Activated naive CD4-positive, alpha-beta T cell treated with anti-CD3 and anti-CD28 coated beads, Interleukin-2, amount 10 ng/mL, durations not matched to agents 7 days and 5 days (primary cell): ENCODE measurements at regions not wholly inside any gene's neighbourhood (a gene's known extent, or its start where the extent isn't known, plus 50 kb on each side); places are given as distances from the start of the nearest gene placed in this dataset.

Experiments used
- CTCF ChIA-PET: fragments of 350-600 bp; sonication (Branson Sonifier 250); formaldehyde crosslinking; loops from one replicate; lab custom pipeline; 2021; ENCODE audit warnings: antibody characterized with exemption; lab: Charles Lee
- DNase-seq: peaks from one replicate; pipeline ENCODE4 v3.0.0-alpha.2; 2020
- H3K27ac Mint-ChIP-seq: one replicate; pipeline ENCODE4 v1.8.0; 2021; ENCODE audit warnings: mild to moderate bottlenecking, moderate library complexity, mixed read lengths
- H3K27me3 Mint-ChIP-seq: one replicate; pipeline ENCODE4 v1.8.0; 2021; ENCODE audit warnings: mild to moderate bottlenecking, mixed read lengths
- H3K36me3 Mint-ChIP-seq: one replicate; pipeline ENCODE4 v1.8.0; 2021; ENCODE audit warnings: mixed read lengths
- H3K4me1 Mint-ChIP-seq: one replicate; pipeline ENCODE4 v1.8.0; 2021; ENCODE audit warnings: mixed read lengths
- H3K4me3 Mint-ChIP-seq: one replicate; pipeline ENCODE4 v1.8.0; 2021; ENCODE audit warnings: mild to moderate bottlenecking, moderate library complexity, mixed read lengths
- H3K9me3 Mint-ChIP-seq: one replicate; pipeline ENCODE4 v1.8.0; 2021; ENCODE audit warnings: mixed read lengths

DNA sequence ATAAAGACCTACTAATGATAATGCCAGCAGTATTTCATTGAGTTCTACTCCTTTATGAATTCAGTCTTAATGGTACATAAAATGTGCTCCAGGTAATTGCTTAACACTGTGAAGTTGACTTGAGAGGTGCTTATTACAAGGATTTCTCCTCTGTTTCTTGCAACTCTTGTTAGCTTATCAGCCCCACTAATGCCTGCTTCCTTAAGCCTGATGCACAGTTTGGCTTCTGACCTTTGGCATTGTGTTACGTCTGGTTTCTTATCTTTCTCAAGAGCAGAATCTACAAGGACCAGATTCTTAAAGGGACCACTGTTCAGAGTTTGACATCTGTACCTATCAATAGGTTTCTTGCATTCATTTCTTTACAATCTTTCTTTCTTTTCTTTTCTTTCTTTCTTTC lies 223.9 kb upstream of the CWC22 start:
- CTCF ChIA-PET: no interaction called here
- no peaks in the 10 kb centered on the region for H3K27me3 Mint-ChIP-seq
- H3K4me1 Mint-ChIP-seq: no peaks in the 10 kb centered on the region

DNA sequence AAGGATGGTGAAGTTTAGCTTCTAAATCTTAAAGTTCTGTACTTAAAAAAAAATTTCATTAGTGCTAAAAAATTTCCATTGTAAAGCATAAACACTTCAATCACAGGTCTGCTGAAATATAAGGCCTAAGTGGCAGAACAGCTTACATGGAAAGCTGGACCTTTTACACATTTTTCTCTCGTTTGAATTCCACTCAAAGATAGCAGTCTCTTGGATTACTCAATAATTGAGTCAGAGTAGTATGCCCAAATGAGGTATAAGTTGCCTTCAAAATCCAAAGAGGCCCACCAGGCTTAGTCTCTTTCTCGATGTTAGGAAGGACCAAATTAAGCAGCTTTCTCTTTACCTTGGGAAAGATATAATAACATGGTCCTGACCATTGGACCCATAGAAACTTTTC lies 220.4 kb upstream of the CWC22 start:
- no peak overlapping the region for H3K27ac Mint-ChIP-seq
- no peaks in the 10 kb centered on the region for H3K4me1 Mint-ChIP-seq
- H3K9me3 Mint-ChIP-seq: peaks cover 8% of the 10 kb centered on the region
- no peaks in the 10 kb centered on the region for H3K36me3 Mint-ChIP-seq
- no peak overlapping the region for H3K4me3 Mint-ChIP-seq
- no peaks in the 10 kb centered on the region for H3K27me3 Mint-ChIP-seq
- CTCF ChIA-PET: no interaction called here
- no peak for DNase-seq

More for the DNA sequence above, 223.9 kb upstream of the CWC22 start:
- Mint-ChIP-seq H3K27ac (no peak overlapping the region), H3K36me3 (no peaks in the 10 kb centered on the region), H3K9me3 (no peaks in the 10 kb centered on the region), H3K4me3 (no peak overlapping the region)
- no peak for DNase-seq

DNA sequence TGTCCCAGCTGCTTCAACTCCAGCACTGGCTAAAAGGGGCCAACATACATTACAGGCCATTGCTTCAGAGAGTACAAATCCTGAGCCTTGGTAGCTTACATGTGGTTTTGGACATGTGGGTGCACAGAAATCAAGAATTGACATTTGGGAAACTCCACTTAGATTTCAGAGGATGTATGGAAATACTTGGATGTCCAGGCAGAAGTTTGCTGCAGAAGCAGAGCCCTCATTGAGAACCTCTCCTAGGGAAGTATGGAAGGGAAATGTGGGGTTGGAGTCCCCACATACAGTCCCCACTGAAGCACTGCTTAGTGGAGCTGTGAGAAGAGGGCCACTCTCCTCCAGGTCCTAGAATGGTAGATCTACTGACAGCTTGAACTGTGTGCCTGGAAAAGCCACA lies 218.0 kb upstream of the CWC22 start:
- H3K4me1 Mint-ChIP-seq: no peaks in the 10 kb centered on the region
- no peak for DNase-seq
- CTCF ChIA-PET: no interaction called here
- no peak overlapping the region for H3K27ac Mint-ChIP-seq
- H3K27me3 Mint-ChIP-seq: no peaks in the 10 kb centered on the region
- no peak overlapping the region for H3K4me3 Mint-ChIP-seq
- H3K36me3 Mint-ChIP-seq: no peaks in the 10 kb centered on the region
- peaks cover 8% of the 10 kb centered on the region for H3K9me3 Mint-ChIP-seq

DNA sequence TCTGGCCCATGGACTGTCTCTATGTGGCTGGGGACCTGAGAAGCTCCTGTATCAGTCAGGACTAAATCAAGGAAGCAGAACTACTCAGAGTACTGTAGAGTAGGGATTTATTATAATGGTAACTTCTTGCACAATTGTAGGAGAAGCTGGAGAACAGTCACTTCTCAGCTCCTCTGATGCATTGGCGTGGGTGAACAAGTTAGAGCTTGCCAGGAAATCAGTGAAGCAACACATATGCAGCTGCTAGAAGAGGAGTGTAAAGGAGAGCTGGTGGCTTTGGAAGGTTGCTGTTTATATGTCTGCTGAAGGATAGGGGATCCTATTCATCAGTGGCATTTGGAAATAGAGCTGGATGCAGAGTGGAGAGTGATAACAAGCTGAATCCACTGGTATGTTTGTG lies 215.5 kb upstream of the CWC22 start:
- H3K4me1 Mint-ChIP-seq: no peaks in the 10 kb centered on the region
- H3K36me3 Mint-ChIP-seq: no peaks in the 10 kb centered on the region
- no peak for DNase-seq
- CTCF ChIA-PET: no interaction called here
- no peaks in the 10 kb centered on the region for H3K27me3 Mint-ChIP-seq
- no peak overlapping the region for H3K27ac Mint-ChIP-seq
- H3K4me3 Mint-ChIP-seq: no peak overlapping the region
- peaks cover 8% of the 10 kb centered on the region for H3K9me3 Mint-ChIP-seq

DNA sequence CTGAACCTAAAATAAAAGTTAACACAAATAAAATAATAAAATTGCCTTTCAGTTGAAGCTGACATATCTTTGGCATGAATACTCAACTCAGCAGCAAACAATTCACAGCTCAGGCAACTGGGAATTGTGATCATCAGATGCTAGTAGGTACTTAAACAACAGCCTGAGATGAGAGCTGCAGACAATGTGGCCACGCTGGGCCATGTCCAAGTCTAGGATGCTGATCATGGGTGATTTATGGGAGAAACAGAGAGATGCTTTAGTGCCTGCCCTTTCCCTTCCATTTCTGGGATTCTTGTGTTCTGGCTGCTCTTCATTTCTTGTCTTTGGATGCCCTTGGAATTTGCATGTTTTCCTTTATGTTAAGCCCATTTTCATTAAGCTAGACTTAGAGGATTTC lies 212.4 kb upstream of the CWC22 start:
- Mint-ChIP-seq H3K4me3 (no peak overlapping the region), H3K36me3 (no peaks in the 10 kb centered on the region), H3K9me3 (peaks cover 2% of the 10 kb centered on the region), H3K27ac (no peak overlapping the region), H3K4me1 (no peaks in the 10 kb centered on the region), H3K27me3 (no peaks in the 10 kb centered on the region)
- CTCF ChIA-PET: no interaction called here
- DNase-seq: no peak

DNA sequence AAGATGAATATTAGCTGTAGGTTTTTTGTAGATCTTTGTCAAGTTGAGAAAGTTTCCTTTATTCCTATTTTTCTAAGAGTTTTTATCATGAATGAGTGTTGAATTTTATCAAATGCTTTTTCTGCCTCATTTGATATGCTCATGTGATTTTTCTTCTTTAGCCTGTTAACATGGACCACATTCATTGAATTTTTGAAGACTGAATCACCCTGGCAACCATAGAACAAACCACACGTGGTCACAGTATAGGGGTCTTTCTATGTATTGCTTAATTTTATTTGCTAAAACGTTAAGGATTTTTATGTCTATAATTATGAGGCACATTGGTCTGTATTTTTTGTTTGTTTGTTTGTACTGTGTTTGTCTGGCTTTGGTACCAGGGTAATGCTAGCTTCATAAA lies 201.7 kb upstream of the CWC22 start:
- Mint-ChIP-seq H3K4me3 (no peak overlapping the region), H3K27me3 (no peaks in the 10 kb centered on the region), H3K27ac (no peak overlapping the region), H3K9me3 (no peaks in the 10 kb centered on the region), H3K4me1 (no peaks in the 10 kb centered on the region), H3K36me3 (no peaks in the 10 kb centered on the region)
- CTCF ChIA-PET: no interaction called here
- DNase-seq: no peak

DNA sequence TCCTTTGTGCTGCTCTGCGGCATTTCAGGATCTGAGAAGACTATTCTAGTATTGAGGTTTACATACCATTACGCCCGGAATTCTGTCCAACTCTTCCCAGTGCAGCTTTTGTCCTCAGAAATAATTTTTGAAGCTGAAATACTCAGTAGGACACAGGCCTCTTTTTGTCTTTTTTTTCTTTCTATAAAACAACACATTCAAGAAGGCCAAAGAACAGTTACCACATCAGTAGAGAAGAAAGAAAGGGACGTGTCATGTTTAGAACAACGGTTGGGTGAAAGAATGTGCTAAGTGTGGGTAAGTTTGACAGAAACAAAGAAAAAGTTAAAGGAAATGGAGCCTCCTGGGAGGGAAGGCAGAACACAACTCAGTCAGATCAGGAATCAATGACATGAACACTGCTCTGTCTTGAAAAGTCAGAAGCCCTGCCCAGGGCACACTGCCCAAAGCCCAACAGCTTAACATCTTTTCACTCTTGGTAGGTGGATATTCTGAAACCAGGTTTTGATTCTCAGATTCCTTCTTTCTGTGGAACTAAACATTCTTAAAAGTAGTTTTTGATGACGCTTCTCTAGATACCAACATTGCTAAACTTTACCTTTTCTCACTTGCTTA lies 198.6 kb upstream of the CWC22 start:
- H3K9me3 Mint-ChIP-seq: no peaks in the 10 kb centered on the region
- no peak overlapping the region for H3K27ac Mint-ChIP-seq
- H3K4me3 Mint-ChIP-seq: no peak overlapping the region
- DNase-seq: no peak
- no peaks in the 10 kb centered on the region for H3K4me1 Mint-ChIP-seq
- no peaks in the 10 kb centered on the region for H3K36me3 Mint-ChIP-seq
- CTCF ChIA-PET: no interaction called here
- no peaks in the 10 kb centered on the region for H3K27me3 Mint-ChIP-seq

DNA sequence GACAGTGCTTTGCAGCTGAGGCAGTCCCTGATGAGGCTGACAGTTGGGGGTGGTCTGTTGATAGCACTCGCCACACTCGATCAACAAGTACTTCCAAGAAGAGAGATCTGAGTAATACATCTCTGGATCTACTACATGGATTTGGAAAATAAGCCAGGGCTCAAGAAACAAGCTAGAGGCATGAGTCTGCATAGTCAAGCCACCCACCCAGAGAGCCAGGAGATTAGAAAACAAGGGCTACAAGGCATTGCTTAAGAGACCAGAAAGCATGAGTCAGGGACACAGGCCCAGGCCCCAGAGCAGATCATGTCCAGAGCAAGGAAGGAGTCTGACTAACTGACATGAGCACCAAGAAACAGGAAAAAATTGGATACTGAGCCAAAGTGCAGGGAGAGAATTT lies 196.9 kb upstream of the CWC22 start:
- H3K4me3 Mint-ChIP-seq: no peak overlapping the region

DNA sequence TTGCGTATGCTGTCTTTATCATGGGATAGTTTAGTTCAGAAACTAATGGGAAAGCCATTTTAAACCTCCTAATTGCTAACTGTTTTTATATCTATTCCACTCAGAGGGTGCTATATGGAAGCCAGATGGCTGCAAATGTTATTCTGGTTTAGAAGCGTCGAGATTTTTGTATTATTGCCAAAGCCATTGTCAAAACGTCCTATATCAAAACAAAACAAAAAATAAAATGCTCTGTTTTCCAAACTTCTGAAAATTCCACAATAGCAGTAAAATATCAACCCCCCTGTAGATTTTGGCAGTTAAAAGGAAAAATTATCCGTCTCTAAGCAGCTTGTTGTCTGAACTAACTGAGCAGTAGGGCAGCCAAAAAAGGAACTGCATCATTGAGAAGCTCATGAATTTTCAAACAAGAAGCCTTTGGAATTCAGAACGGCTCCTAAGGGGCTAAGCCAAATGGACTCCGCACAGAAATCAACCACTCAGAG lies 195.4 kb upstream of the CWC22 start:
- H3K4me1 Mint-ChIP-seq: no peaks in the 10 kb centered on the region
- CTCF ChIA-PET: no interaction called here
- no peak for DNase-seq
- no peaks in the 10 kb centered on the region for H3K36me3 Mint-ChIP-seq
- H3K9me3 Mint-ChIP-seq: no peaks in the 10 kb centered on the region
- no peaks in the 10 kb centered on the region for H3K27me3 Mint-ChIP-seq
- no peak overlapping the region for H3K4me3 Mint-ChIP-seq
- H3K27ac Mint-ChIP-seq: no peak overlapping the region

More for the DNA sequence above, 196.9 kb upstream of the CWC22 start:
- Mint-ChIP-seq H3K4me1 (no peaks in the 10 kb centered on the region), H3K9me3 (no peaks in the 10 kb centered on the region), H3K36me3 (no peaks in the 10 kb centered on the region), H3K27me3 (no peaks in the 10 kb centered on the region), H3K27ac (no peak overlapping the region)
- CTCF ChIA-PET: no interaction called here
- no peak for DNase-seq

DNA sequence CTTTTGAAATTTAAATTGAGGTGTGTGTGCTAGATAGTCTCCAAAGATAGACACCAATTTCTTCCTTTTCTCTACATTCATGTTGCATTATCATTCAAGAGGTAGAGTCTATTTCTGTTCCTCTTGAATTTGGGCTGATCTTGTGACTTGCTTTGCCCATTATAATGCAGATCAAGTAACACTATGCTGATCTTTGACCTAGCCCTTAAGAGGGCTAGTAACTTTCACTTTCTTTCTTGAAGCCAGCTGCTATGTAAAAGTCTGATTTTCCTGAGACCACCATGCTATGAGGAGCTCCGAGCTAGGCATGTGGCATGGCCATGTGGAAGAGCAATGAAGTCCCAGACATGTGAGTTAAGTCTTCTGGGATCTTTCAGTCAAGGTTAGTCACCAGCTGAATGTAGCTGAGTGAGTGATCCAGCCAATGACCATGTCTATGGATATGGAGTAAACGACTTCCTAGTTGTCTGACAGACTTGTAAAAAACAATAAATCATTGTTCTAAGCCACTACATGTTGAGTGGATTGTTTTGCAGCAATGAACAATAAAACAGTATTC lies 189.4 kb upstream of the CWC22 start:
- no peak for DNase-seq
- CTCF ChIA-PET: no interaction called here
- Mint-ChIP-seq H3K27me3 (no peaks in the 10 kb centered on the region), H3K9me3 (no peaks in the 10 kb centered on the region), H3K36me3 (no peaks in the 10 kb centered on the region), H3K27ac (no peak overlapping the region), H3K4me1 (no peaks in the 10 kb centered on the region), H3K4me3 (no peak overlapping the region)

DNA sequence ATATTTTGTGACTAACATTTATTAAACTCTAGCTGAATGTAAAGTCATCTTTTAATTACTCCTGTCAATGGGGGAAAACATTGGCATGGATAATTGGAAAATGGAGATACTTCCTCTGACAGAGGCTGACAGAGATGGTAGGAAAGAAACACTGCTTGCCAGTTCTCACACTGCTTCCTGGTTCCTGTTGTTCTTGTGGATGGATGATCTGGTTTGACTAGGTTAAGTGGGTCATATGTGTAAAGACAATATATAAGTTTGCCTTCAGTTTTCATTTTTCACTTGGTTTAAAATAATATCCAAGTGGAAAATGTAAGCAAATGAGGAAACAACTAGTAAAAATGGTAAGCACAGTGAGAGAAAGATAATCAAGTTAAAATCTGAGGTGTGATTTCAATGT lies 188.8 kb upstream of the CWC22 start:
- Mint-ChIP-seq H3K4me1 (no peaks in the 10 kb centered on the region), H3K27ac (no peak overlapping the region), H3K27me3 (no peaks in the 10 kb centered on the region), H3K36me3 (no peaks in the 10 kb centered on the region), H3K9me3 (no peaks in the 10 kb centered on the region), H3K4me3 (no peak overlapping the region)
- CTCF ChIA-PET: no interaction called here
- DNase-seq: no peak

DNA sequence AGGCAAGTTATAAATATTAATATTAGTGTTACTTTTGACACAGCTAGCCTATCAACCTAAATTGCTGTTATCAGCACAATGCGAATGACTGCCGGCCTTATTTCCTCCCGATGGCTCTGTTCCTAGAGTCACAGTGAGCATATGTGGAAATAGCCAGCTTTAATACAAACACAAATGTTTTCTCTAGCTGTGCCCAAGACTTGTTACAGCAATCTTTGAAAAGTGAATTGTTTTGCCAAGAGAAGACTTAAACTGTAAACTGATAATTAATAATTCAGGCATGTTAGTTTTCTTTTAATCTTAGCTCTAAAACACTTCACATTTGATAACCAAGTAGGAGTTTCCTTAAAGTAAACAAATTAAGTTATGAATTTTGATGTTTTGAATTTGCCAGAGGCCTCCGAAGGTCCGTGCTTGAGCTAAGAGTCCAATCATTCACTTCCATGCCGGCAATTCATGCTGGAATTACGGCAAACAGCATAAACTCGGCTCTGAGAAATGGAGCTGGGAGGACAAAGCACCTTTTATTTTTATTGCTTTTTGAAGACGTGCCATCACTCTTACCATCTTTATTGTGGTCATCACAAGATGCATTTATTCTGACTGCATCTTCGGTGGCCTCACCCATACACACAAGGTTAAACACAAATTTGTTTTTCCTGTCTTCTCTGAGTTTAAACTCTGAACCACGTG lies 184.5 kb upstream of the CWC22 start:
- CTCF ChIA-PET: no interaction called here
- no peaks in the 10 kb centered on the region for H3K36me3 Mint-ChIP-seq

DNA sequence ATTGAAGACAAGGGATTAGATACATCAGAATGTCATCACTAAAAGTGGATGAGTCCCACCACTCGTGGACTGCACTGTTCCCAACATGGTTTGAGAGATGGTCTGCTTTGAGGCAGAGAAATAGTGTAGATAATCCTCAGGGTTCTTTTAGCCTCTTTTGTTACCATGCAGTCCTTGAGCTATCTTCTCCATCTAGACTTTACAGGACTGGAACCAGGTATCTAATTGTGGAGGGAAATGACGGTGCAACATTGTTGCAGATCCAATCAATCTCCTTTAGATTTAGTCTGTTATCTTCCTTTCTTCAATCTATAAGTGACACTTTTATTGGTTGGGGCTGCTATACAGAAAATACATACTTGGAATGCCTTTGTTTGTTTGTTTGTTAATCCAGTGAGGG lies 183.8 kb upstream of the CWC22 start:
- H3K36me3 Mint-ChIP-seq: no peaks in the 10 kb centered on the region

More for the DNA sequence above, 184.5 kb upstream of the CWC22 start:
- no peaks in the 10 kb centered on the region for H3K27me3 Mint-ChIP-seq
- H3K4me1 Mint-ChIP-seq: no peaks in the 10 kb centered on the region
- H3K4me3 Mint-ChIP-seq: no peak overlapping the region
- H3K27ac Mint-ChIP-seq: no peak overlapping the region
- no peaks in the 10 kb centered on the region for H3K9me3 Mint-ChIP-seq
- DNase-seq: no peak

DNA sequence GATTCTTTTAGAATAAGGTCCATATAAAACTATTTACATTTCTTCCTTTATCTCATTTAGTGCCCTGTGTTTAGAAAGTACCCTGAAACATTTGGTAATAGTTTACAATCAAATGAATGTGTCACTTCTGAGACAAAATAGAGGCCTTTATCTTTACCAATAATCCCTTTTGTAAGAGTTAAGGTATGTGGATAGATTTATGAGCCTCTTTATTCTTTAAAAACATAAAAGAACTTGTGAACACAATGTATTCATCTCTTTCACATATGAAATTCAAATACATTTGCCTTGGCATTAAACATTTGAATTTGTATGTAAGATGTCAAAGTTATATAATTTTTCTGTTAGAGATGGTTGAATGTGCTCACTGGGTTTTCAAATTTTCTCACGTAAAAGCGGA lies 180.5 kb upstream of the CWC22 start:
- no peak overlapping the region for H3K27ac Mint-ChIP-seq
- H3K4me1 Mint-ChIP-seq: no peaks in the 10 kb centered on the region
- no peak overlapping the region for H3K4me3 Mint-ChIP-seq
- no peaks in the 10 kb centered on the region for H3K9me3 Mint-ChIP-seq
- no peaks in the 10 kb centered on the region for H3K36me3 Mint-ChIP-seq
- CTCF ChIA-PET: no interaction called here
- DNase-seq: no peak
- no peaks in the 10 kb centered on the region for H3K27me3 Mint-ChIP-seq

More for the DNA sequence above, 183.8 kb upstream of the CWC22 start:
- Mint-ChIP-seq H3K27ac (no peak overlapping the region), H3K4me3 (no peak overlapping the region), H3K27me3 (no peaks in the 10 kb centered on the region), H3K4me1 (no peaks in the 10 kb centered on the region), H3K9me3 (no peaks in the 10 kb centered on the region)
- CTCF ChIA-PET: no interaction called here
- no peak for DNase-seq

DNA sequence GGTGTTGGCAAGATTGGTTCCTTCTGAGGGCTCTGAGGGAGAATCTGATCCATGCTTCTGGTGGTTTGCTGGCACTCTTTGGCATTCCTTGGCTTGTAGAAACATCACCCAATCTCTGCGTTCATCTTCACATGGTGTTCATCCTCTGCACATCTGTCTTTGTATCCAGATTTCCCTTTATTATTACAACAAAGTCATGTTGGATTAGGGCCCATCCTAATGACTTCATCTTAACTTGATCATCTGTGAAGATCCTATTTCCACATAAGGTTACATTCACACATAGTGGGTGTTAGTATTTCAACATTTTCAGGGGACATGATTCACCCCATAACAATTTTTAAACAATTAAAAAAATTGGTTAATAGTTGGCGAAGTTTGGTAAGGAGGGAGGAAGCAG lies 177.4 kb upstream of the CWC22 start:
- Mint-ChIP-seq H3K9me3 (no peaks in the 10 kb centered on the region), H3K4me1 (no peaks in the 10 kb centered on the region), H3K27ac (no peak overlapping the region), H3K36me3 (no peaks in the 10 kb centered on the region), H3K4me3 (no peak overlapping the region), H3K27me3 (no peaks in the 10 kb centered on the region)
- CTCF ChIA-PET: no interaction called here
- no peak for DNase-seq
